Right hindlimb (tissue), 1 donor: ENCODE measurements at regions not wholly inside any gene's neighbourhood (a gene's known extent, or its start where the extent isn't known, plus 50 kb on each side); places are given as distances from the start of the nearest gene placed in this dataset.

Experiments
- DNase-seq: peaks from one replicate; pipeline ENCODE4 v3.0.0-alpha.2; 2018

DNA sequence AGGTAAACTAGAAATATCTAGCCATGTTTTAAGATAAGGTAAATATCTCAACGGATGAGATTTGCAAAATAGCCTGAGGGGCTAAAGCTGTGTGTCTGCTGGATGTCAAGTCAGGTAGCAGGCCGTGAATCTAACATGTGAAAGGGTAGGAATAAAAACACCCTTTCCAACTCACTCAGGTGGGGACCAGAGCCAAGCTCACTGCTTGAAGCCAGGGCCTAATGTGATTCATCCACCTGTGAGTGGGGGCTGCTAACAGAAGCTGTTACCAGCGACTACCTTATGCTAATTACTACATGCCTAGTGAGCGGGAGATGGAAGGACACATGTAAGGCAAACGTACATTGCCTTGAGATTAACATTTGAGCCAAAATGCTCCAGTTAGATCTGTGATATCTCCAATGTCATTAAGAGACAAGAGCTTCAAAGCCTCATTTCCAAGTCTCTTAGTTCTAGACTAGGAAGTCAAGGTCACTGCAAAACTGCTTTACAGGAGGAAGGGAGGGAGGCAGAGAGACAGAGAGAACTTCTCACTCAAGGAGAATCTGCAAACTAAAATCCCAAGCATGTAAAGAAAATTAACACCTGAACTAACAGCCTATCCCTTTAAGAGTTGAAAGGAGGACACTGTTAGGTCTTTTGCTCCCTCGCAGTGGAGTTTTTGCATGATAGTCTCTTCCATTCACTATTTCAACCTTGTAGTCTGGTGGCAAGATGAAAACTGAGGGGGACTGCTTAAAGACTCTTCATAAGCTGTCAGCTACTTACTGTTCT, 141.6 kb upstream of the RPS23 start:
- DNase-seq, result no peak

DNA sequence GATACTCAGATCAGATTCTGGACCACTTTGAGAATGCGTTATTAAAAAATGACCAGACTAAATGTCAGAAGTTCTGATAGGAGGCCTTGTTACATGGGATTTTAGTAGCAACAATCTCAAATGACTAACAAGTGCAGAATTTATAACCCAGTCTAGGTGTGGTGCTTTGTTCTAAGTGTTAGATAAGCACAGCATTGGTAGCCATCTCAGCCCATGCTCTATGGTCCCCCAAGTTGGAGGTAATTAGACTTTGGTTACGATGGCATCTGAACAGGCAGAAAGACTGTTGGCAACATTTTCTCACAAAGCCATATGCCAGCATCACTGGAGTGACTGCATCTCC, 140.4 kb upstream of the RPS23 start:
- no peak for DNase-seq

DNA sequence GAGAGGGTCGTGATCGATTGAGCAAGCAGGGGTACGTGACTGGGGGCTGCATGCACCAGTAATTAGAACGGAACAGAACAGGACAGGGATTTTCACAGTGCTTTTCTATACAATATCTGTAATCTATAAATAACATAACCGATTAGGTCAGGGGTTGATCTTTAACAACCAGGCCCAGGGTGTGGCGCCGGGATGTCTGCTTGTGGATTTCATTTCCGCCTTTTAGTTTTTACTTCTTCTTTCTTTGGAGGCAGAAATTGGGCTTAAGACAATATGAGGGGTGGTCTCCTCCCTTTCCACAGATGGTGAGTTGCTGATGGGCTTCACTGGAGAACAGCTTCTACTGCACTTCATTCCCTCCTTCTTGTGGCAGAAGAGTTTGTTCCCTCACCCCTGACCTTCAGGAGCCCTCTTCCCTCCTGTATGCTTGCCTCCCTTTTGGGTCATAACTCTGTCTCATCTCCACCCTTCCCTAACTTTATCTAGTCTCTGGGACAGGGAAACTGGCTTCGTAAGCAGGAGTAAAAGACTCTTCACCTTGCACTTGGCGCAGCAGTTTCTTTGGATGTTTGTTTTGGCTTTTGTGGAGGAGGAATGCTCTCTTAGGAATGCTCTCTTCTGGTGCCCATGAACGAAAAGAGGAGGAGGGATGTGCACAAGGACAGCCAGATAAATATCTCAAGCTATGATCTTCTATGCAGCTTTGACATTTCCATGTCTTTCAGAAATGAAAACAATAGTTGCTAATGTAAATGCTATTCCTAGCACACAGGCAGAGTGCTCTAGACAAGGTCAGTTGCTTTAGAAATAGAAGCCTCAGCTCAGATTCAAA, 139.8 kb upstream of the RPS23 start:
- DNase-seq, result no peak

DNA sequence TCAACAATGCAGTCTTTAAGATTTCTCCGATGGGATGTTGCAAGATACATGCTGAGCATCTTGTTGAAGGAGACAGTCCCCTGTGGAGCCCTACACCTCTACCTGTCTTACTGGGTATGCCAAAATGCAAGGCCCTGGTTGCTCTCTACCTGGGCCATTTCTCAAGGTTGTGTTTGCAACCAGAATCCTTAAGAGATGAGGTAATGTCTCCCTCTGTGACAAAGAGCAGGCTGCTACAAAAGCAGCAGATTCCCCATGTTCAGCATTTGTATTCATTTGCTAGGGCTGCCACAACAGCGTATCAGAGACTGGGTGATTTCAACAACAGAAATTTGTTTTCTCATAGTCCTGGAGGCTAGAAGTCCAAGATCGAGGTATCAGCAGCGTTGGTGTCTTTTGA, 138.4 kb upstream of the RPS23 start:
- no peak for DNase-seq

DNA sequence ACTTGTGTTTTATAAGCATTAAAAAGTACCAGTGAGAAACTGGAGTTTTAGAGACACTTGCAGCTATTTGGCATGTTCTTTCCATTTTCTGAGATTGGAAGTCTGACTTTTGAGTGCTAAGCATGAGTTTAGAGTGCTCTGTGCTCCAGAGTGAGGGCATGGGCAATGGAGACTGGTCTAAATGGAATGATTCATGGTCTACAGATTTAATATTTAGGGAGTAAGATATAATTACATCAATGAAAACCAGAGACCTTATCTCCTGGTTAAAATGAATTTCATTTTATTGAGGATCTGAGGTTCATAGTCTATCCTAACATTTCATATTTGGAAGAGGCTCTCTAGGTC, 135.9 kb upstream of the RPS23 start:
- no peak for DNase-seq

DNA sequence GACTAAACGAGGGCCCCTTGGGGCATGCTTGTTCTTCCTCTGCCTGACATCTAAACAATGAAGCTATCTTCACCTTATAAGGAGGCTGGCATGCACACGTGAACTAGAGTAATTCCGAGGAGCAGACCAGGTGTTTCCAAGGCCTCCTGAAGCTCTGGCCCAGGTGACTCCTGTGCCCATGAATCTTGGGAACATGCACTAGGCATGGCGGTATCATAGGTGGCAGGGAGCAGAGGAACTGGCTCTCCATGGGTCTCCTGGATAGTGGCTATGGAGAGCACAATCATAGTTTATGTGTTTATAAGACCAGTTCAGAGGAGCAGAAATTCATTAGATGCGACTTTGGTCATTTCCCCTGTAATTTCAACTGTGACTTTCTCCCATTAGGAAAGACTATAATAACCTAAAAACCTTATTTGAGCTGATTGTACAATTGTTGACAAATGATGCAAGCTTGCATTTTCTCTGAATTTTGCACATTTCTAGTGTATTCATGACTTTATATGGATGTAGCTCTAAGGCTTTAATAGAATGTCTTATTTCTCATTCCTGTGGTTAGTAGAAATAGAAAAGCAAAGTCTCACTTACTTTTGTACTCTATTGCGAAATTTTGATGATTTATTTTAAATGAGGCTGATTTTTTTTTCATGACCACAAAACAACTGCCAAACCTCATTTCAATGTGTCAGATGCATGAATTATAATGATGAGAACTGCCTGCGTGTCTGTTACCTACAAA, 135.3 kb upstream of the RPS23 start:
- no peak for DNase-seq

DNA sequence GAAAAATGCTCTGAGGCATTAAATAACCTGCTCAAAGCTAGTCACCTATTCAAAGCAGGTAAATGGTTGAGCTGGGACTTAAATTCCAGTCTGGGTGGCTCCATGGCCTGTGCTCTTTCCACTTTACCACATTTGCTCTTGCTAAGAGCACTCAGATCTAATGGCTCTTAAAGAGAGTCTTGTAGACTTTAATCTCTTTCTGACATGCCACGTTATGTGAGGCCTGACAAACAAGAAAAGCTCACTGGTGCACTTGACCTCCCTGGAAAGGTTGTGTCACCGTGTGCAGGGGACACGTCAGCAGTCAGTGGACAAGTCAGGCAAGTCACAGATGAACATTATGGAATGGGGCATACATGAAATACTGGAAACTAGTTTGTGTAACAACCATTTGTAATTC, 129.9 kb upstream of the RPS23 start:
- no peak for DNase-seq

DNA sequence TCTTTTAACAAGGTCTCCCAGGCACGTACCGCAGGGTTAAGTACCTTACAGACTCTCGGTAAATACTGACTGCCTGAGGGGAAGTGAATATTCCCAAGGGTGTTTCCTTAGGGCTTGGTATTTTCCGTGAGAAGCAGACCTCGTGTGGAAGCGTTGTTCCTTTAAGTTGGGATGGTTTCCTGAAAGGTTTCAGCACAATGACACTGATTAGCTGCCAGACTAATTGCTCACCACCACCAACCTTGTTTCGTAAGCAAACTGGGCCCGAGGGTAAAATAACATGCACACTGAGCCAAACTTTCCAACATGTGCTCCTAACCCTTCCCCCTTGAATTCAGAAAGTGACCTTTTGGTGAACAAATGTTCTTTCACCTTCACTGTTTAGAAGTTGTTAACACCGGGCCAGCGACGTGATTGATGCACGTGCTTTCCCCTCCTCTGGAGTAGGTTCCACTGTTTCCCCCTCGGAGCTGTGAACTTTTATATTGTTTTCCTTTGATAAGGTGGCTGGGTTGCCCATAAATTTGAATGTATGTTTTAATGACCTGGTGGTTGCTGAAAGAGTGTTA, 128.1 kb upstream of the RPS23 start:
- DNase-seq, result peak; percentile 37

DNA sequence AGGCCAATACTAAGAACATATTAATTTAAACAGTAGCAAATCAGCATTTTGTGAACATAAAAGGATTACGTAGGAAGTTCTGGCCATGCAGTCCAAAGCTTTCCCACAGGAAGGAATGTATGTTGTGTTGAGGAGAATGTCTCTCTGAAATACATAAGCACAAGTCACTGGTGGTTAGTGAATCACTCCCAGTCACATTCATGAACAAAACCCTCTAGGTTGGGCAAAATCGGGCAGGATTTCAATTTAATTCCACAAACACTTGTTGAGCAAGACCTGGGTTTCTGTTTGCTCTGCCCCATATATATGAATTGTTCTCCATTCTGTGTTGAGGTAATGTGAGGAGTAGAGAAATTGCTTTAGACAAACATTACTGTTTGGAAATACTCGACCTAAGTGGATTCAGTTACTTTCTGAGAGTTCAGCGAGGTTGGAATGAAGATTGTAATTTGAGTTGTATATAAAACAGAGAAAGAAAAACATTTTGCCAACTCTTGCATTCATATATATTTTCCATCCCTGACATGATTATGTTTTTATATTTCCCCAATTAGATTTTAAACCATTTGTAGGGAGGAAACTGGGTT, 127.6 kb upstream of the RPS23 start:
- no peak for DNase-seq

DNA sequence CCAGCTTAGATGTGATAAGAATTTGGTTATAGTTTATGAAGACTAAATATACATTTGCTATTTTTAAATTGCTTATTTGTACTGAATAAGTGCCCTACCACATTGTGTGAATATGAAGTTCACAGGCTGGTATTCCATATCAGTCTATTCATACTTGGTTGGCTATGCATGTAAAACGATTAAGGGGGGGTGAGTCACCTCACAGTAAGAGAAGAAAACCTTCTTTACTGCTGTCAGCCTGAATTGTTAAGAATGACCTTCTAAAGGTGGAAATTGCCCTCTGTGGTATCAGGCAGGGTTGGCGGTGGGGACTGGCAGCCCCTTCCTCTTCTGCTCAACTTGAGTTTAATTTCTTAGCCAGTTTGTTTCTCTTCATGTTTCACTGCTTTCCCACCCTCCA, 127.0 kb upstream of the RPS23 start:
- no peak for DNase-seq

DNA sequence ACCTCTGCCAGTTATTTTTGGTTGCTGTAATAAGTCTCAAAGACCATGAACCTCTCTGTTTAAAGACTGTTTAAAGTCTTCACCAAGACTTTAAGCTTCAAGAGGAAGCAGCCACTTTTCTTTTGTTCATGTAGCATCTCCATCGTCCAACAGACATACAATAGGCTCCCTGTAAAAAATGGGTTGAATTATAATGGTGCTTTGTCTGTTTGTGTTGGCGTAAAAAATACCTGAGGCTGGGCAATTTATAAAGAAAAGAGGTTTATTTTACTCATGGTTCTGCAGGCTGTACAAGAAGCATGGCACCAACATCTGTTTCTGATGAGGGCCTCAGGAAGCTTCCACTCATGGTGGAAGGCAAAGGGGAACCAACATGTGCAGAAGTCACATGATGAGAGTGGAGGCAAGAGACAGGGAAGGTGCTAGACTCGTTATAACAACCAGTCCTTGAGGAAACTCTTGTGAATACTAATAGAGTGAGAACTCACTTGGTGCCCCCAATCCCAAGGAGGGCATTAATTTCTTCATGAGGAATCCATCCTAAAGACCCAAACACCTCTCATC, 126.3 kb upstream of the RPS23 start:
- no peak for DNase-seq

DNA sequence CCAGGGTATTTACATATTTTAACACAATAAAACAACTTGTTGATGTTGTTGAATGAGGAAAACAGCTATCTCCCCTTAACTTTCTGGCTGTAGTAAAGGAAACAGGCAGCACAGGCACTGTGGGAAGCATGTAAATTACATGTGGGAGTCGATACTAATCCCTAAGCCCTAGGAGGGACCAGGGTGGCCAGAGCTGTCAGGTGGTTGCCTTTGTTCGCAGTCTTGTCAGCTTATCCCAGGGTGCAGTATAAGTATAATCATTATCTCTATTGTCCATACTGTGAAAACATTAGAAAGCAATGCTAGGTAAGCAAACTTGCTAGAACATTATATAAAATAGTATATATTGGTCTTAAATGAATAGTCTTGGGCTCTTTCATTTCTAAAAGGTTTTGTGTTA, 125.6 kb upstream of the RPS23 start:
- no peak for DNase-seq

DNA sequence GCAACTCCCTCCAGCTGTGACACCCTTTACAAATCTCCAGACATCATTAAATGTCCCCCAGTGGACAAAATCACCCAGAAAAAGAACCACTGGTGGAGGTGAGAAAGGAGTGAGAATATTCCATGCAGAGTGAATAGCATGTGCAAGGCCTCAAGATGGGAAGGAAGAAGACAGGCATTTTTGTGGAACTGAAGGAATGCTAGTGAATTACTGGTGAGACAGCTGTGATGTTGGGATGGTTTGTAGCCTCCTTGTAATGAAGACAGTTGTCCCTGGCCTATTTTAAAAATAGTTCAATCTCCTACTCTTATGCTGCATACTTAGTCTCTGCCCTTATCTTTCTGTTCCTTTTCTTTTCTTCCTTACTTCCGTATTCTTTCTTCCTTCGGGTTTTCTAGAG, 124.9 kb upstream of the RPS23 start:
- DNase-seq, result no peak

DNA sequence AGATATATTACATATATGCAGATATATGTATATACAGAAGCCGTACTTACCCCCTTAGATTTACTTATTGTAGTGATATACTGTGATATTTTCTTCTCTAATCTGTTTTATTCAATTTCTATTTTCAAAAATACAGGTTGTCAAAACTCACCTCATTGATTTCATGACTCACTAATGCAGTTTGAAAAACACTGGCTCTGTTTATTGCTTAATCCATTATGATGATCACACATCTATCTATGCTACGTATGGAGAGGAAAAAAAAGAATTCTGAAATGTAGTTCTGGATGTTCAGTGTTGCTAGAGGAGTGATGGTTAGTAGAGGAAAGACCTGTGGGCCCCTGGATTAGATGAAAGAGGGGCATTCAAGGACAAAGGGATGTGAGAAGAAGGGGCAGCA, 121.0 kb upstream of the RPS23 start:
- no peak for DNase-seq

DNA sequence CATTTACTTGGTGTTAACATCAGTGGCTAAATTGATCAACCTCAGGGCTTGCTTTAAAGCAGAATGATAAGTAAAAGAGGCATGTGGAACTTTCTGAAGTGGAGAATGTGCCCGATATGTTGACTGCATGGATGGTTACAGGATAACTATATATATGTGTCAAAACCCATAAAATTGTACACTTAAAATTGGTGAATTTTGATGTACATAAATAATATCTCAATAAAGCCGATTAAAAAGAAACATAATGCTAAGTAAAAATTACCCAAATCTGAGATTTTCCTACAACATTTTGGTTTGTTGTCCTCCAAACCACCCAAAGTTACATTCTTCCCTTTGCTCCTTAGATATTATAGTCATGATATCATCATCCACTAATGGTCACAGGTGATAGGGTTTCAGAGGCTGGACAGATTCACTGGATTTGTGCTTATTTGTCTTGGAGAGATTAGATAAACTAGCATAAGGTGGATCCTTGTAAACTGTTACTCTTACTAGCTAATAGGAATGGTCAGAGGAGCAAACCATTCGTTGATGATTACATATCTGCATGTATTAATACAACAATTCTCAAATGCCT, 119.7 kb upstream of the RPS23 start:
- no peak for DNase-seq

DNA sequence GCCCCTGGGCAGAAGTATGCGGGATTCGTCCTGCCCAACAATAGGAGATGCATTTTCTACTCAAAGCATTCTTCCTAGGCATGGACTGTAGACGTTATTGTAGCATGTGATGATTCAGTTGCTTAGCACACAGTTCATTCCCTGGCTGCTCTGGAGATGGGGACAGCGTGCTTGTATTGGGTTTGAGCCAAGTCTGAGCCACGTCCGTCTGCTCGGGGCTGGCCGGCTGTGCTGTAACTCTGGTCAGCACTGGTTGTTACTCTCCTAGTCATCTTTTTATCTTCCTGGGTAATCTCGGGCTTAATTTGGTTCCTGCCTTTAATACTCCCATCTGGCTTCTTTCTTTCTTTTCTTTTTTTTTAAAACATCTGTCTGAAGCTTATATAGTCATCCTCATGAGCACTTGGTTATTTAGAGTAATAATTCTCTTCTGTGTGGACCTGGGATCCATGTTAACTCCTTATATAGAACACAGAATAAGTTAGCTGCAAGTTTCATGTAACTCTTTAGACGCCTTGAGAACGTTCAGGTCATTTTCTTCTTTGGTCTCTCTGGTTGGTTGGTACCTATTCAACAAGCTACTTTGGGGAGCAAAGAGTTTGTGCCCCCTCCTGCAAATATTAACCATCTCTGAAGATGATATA, 118.8 kb upstream of the RPS23 start:
- peak; percentile 90 for DNase-seq

DNA sequence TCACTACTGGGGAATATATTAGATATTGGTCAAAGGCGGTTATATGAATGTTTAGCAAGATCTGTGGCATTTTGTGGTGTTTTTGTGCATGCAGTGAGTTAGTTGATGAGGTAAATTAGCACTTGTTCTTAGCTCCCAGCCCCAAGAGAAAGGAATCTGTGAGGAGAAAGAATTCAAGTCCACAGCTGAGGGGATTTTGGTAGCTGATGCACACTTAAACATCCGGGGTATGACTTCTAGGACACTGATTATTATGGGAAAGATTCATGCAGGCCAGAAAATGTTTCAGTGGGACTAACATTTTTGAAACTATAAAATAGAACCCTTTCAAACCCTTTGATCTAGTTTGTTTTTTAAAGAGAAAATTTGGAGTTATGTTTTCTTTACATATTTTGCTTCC, 118.2 kb upstream of the RPS23 start:
- no peak for DNase-seq

DNA sequence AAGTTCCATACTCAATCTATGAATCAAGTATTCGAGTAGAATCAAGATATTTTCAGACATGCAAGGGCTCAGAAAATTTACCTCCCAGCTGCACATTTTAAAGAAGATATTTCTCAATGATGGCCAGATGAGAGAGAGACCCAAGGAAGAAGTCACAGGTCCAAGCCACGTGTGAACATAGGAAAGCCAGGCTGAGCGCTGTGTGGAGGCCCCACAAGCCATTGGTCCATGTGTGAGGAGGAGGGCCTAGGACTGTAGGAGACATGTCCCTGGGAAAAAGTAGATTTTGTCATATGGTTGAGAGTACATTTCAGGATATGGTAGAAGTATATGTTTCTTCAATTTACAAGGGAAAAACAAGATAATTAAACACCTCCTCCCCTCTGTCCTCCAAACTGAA, 115.8 kb upstream of the RPS23 start:
- DNase-seq, result no peak

DNA sequence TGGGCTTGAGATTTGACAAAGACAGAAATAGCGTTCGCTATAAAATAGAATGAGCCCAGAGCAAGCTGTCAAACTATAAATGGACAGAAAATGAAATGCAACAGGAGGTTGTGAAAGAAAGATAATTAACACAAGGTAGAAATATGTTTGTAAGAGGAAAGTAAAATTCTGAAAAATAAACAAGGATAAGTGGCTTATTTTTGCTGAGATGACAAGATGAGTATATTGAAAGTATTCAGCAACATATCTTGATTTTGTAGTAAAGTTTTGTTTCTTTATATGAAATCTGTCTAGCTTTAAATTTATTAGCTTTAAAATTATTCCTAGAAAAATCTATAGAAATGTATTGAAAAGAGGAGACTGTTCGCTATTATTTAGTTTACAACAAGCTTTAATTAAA, 111.9 kb upstream of the RPS23 start:
- no peak for DNase-seq

DNA sequence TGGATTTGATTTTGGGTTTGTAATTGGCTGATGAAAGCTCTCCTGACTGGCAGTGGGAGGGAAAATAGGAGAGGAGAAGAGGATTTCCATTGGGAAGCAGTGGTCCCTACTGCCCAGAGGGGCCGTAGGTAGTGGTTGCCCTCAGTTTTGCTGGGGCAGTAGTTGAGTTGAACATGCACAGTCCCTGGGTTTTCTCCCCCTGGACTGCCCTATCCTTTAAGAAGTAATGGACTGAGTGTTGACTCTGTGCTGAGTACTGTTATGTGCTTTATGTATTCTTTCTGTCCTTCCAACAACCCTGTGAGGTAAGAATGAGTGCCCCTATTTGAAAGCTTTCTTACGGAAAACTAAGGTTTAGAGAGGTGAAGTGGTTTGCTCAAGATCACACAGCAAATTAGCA, 111.2 kb upstream of the RPS23 start:
- no peak for DNase-seq

DNA sequence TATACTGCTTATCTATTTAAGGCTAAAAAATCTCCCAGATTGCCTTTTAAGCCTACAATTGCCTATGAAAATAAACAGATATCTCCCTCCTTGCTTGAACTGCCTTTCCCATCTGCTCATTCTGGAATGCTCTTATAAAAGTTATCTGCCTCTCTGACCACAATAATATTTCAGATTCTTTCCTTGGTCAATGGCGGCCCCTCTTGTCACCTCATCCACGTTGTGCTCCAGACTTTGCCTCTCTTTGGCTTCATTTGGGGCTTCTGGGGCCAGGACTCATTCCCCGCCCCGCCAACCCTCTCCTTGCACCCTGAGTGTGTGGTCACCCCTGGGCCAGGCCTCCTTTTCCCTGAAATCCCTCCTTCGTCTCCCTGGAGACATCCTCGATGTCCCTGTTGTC, 110.0 kb upstream of the RPS23 start:
- DNase-seq, result no peak

DNA sequence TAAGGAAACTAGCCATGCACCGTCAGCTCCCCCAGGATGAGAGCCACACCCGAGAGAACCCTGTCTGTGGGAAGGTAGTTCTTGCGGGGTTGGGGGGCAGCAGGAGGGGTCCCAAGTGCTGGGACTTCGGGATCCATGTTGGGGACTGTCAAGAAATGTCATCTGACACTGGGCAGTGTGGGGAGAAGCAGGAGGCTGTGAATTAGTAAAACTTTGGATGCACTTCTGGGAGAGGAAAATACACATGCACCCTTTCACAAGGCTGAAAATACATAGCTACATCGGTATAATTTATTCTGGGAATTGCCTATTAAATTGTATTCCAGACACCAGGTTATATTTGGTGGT, 109.6 kb upstream of the RPS23 start:
- no peak for DNase-seq
